Kidney epithelial cell (primary cell): ENCODE measurements at regions not wholly inside any gene's neighbourhood (a gene's known extent, or its start where the extent isn't known, plus 50 kb on each side); places are given as distances from the start of the nearest gene placed in this dataset.

ENCODE experiments used
- DNase-seq: peaks from one replicate; pipeline ENCODE4 v3.0.0-alpha.2; 2010; ENCODE audit warnings: low read depth
- H3K27me3 ChIP-seq: 2 replicates; pipeline ENCODE4 v1.6.0; 2011; ENCODE audit warnings: low read length; ENCODE audit not compliant: control insufficient read depth, insufficient read depth
- H3K36me3 ChIP-seq: 2 replicates; pipeline ENCODE4 v1.5.1; 2011; ENCODE audit warnings: low read length; ENCODE audit not compliant: control insufficient read depth, insufficient read depth
- H3K4me3 ChIP-seq: 2 replicates; pipeline ENCODE4 v1.5.1; 2011; ENCODE audit warnings: low read depth, mild to moderate bottlenecking, control low read depth, low read length
- CTCF ChIP-seq: IDR thresholded peaks from 2 replicates; pipeline ENCODE4 v1.5.1; 2011; ENCODE audit warnings: mild to moderate bottlenecking, moderate library complexity, low read length, control low read depth, inconsistent platforms; ENCODE audit not compliant: insufficient read depth, poor library complexity, severe bottlenecking

GRCh38 chrX:122113376-122113775 is 1066.0 kb downstream of the GLUD2 start:
- no peak for DNase-seq
- no peak for TF ChIP-seq CTCF
- Histone ChIP-seq H3K4me3 (no peak overlapping the region), H3K36me3 (no peaks in the 10 kb centered on the region), H3K27me3 (no peaks in the 10 kb centered on the region)

- DNase-seq: no peak
- no peak overlapping the region for H3K4me3 ChIP-seq
- H3K36me3 ChIP-seq: no peaks in the 10 kb centered on the region
- TF ChIP-seq CTCF: no peak
- H3K27me3 ChIP-seq: no peaks in the 10 kb centered on the region
Observed at GRCh38 chrX:122113896-122114295, 1066.5 kb downstream of the GLUD2 start.

- Histone ChIP-seq H3K27me3 (no peaks in the 10 kb centered on the region), H3K36me3 (no peaks in the 10 kb centered on the region), H3K4me3 (no peak overlapping the region)
- no peak for TF ChIP-seq CTCF
- DNase-seq: no peak
Observed at GRCh38 chrX:122115604-122116003, 1068.2 kb downstream of the GLUD2 start.

GRCh38 chrX:122119361-122119760 is 1064.7 kb upstream of the GRIA3 start:
- TF ChIP-seq CTCF: no peak
- no peak for DNase-seq
- Histone ChIP-seq H3K27me3 (no peaks in the 10 kb centered on the region), H3K4me3 (no peak overlapping the region), H3K36me3 (no peaks in the 10 kb centered on the region)

- Histone ChIP-seq H3K27me3 (no peaks in the 10 kb centered on the region), H3K4me3 (no peak overlapping the region), H3K36me3 (no peaks in the 10 kb centered on the region)
- TF ChIP-seq CTCF: no peak
- no peak for DNase-seq
Observed at GRCh38 chrX:122122274-122122673, 1061.8 kb upstream of the GRIA3 start.

- Histone ChIP-seq H3K4me3 (no peak overlapping the region), H3K27me3 (no peaks in the 10 kb centered on the region), H3K36me3 (no peaks in the 10 kb centered on the region)
- no peak for TF ChIP-seq CTCF
- DNase-seq: no peak
Observed at GRCh38 chrX:122133478-122133877, 1050.6 kb upstream of the GRIA3 start.
